MV-4-11 (cell line): ENCODE measurements at regions not wholly inside any gene's neighbourhood (a gene's known extent, or its start where the extent isn't known, plus 50 kb on each side); places are given as distances from the start of the nearest gene placed in this dataset.

Source experiments
- DNase-seq: peaks from one replicate; lab custom pipeline; 2025; lab: John Stamatoyannopoulos, UW

GRCh38 chr22:48593551-48593950, 1234.1 kb downstream of the BRD1 start:
- no peak for DNase-seq

GRCh38 chr22:48592931-48593330, 1234.7 kb downstream of the BRD1 start:
- no peak for DNase-seq

GRCh38 chr22:48592488-48592887, 1235.2 kb downstream of the BRD1 start:
- no peak for DNase-seq

GRCh38 chr22:48592066-48592345, 1235.7 kb downstream of the BRD1 start:
- DNase-seq = no peak

GRCh38 chr22:48591286-48592065, 1236.2 kb downstream of the BRD1 start:
- no peak for DNase-seq

- no peak for DNase-seq
These were observed 1237.8 kb downstream of the BRD1 start for GRCh38 chr22:48589901-48590300.

GRCh38 chr22:48588878-48589450, 1238.7 kb downstream of the BRD1 start:
- DNase-seq = no peak

- no peak for DNase-seq
These were observed 1239.4 kb downstream of the BRD1 start for GRCh38 chr22:48588151-48588877.

GRCh38 chr22:48587236-48587865, 1240.3 kb downstream of the BRD1 start:
- no peak for DNase-seq

GRCh38 chr22:48586799-48587185, 1240.9 kb downstream of the BRD1 start:
- DNase-seq = no peak

GRCh38 chr22:48585916-48586798, 1241.5 kb downstream of the BRD1 start:
- DNase-seq = no peak

GRCh38 chr22:48584170-48584569, 1243.5 kb downstream of the BRD1 start:
- DNase-seq = no peak

- DNase-seq = no peak
These were observed 1245.7 kb downstream of the BRD1 start for GRCh38 chr22:48581796-48582469.

- no peak for DNase-seq
These were observed 1246.4 kb downstream of the BRD1 start for GRCh38 chr22:48581205-48581766.

- DNase-seq = no peak
These were observed 1247.1 kb downstream of the BRD1 start for GRCh38 chr22:48580481-48580970.

GRCh38 chr22:48579928-48580309, 1247.8 kb downstream of the BRD1 start:
- DNase-seq = no peak

- no peak for DNase-seq
These were observed 1248.4 kb downstream of the BRD1 start for GRCh38 chr22:48579043-48579927.

- DNase-seq = no peak
These were observed 1249.3 kb downstream of the BRD1 start for GRCh38 chr22:48578138-48579042.

GRCh38 chr22:48577691-48578090, 1250.0 kb downstream of the BRD1 start:
- no peak for DNase-seq
